ENCODE measurements at regions not wholly inside any gene's neighbourhood (a gene's known extent, or its start where the extent isn't known, plus 50 kb on each side); places are given as distances from the start of the nearest gene placed in this dataset.

GRCh38 chr1:67965995-67966665 is 84.3 kb downstream of the DIRAS3 start:
- no TSS peak for BruUV-seq (replicated peaks)
- no peak overlapping the region for H3K4me2 ChIP-seq (ENCODE audit: low read length)
- no peaks in the 10 kb centered on the region for H3K79me2 ChIP-seq (ENCODE audit: low read length)
- POLR2A ChIA-PET (ENCODE audit: unreplicated experiment), result no interaction called here
- H3K9ac ChIP-seq (ENCODE audit: low read length), result no peak overlapping the region
- no peak overlapping the region for H3K27ac ChIP-seq (ENCODE audit: low read length)
- no peak overlapping the region for H2AFZ ChIP-seq (ENCODE audit: low read length)
- no peak for ATAC-seq
- H4K20me1 ChIP-seq (ENCODE audit: low read length), result no peaks in the 10 kb centered on the region
- CTCF ChIA-PET, result no interaction called here
- peaks cover 18% of the 10 kb centered on the region for H3K4me1 ChIP-seq (ENCODE audit: insufficient read depth, low read length)
- no peak for DNase-seq
- intact Hi-C loops (cut with micrococcal nuclease), result no loop called here
- H3K27me3 ChIP-seq (ENCODE audit: low read length), result no peaks in the 10 kb centered on the region
- H3K9me2 ChIP-seq (replicated peaks; ENCODE audit: low read length), result no peaks in the 10 kb centered on the region
- no peak overlapping the region for H3K4me3 ChIP-seq (ENCODE audit: low read length)
- no peak for TF ChIP-seq EZH2phosphoT487 (IDR thresholded peaks at IDR 0.05; ENCODE audit: borderline replicate concordance, low read length)
- no peak for TF ChIP-seq CTCF (conservative IDR thresholded peaks at IDR 0.05; ENCODE audit: low read depth, low read length)
- no peak for TF ChIP-seq EZH2 (IDR thresholded peaks at IDR 0.05; ENCODE audit: low read length, unreplicated experiment)
- peaks cover 28% of the 10 kb centered on the region for H3K9me3 ChIP-seq (ENCODE audit: low read length)
- H3F3A ChIP-seq (ENCODE audit: low read length, unreplicated experiment), result peaks cover 10% of the 10 kb centered on the region
- 0 out of 2 replicates have a peak, but pooled peaks cover 2% of the 10 kb centered on the region for H3K36me3 ChIP-seq (ENCODE audit: low read depth, low read length)

GRCh38 chr1:67963263-67963662 is 87.2 kb downstream of the DIRAS3 start:
- Histone ChIP-seq H3K9me2 (replicated peaks; ENCODE audit: low read length) (no peaks in the 10 kb centered on the region), H3K27ac (ENCODE audit: low read length) (no peak overlapping the region), H3K27me3 (ENCODE audit: low read length) (no peaks in the 10 kb centered on the region), H3K4me2 (ENCODE audit: low read length) (no peak overlapping the region), H2AFZ (ENCODE audit: low read length) (no peak overlapping the region), H3K9me3 (ENCODE audit: low read length) (peaks cover 22% of the 10 kb centered on the region), H3K4me1 (ENCODE audit: insufficient read depth, low read length) (no peaks in the 10 kb centered on the region), H3F3A (ENCODE audit: low read length, unreplicated experiment) (no peaks in the 10 kb centered on the region), H3K36me3 (ENCODE audit: low read depth, low read length) (0 out of 2 replicates have a peak, but pooled peaks cover 2% of the 10 kb centered on the region), H4K20me1 (ENCODE audit: low read length) (no peaks in the 10 kb centered on the region), H3K79me2 (ENCODE audit: low read length) (no peaks in the 10 kb centered on the region), H3K9ac (ENCODE audit: low read length) (no peak overlapping the region), H3K4me3 (ENCODE audit: low read length) (no peak overlapping the region; the same call in 1 of the 2 replicates)
- TF ChIP-seq CTCF (conservative IDR thresholded peaks at IDR 0.05; ENCODE audit: low read depth, low read length) (no peak), EZH2phosphoT487 (IDR thresholded peaks at IDR 0.05; ENCODE audit: borderline replicate concordance, low read length) (no peak), EZH2 (IDR thresholded peaks at IDR 0.05; ENCODE audit: low read length, unreplicated experiment) (no peak)
- ATAC-seq (no peak), DNase-seq (no peak)
- CTCF ChIA-PET, result no interaction called here
- intact Hi-C loops (cut with micrococcal nuclease), result no loop called here
- BruUV-seq (replicated peaks), result no TSS peak
- POLR2A ChIA-PET (ENCODE audit: unreplicated experiment), result no interaction called here

GRCh38 chr1:67960766-67961165 is 89.7 kb downstream of the DIRAS3 start:
- Histone ChIP-seq H3F3A (ENCODE audit: low read length, unreplicated experiment) (no peaks in the 10 kb centered on the region), H3K27me3 (ENCODE audit: low read length) (no peaks in the 10 kb centered on the region), H3K79me2 (ENCODE audit: low read length) (no peaks in the 10 kb centered on the region), H3K9ac (ENCODE audit: low read length) (no peak overlapping the region), H2AFZ (ENCODE audit: low read length) (no peak overlapping the region), H4K20me1 (ENCODE audit: low read length) (no peaks in the 10 kb centered on the region), H3K36me3 (ENCODE audit: low read depth, low read length) (0 out of 2 replicates have a peak, but pooled peaks cover 2% of the 10 kb centered on the region), H3K9me2 (replicated peaks; ENCODE audit: low read length) (no peaks in the 10 kb centered on the region), H3K4me2 (ENCODE audit: low read length) (no peak overlapping the region), H3K9me3 (ENCODE audit: low read length) (peaks cover 22% of the 10 kb centered on the region), H3K4me1 (ENCODE audit: insufficient read depth, low read length) (no peaks in the 10 kb centered on the region), H3K27ac (ENCODE audit: low read length) (no peak overlapping the region), H3K4me3 (ENCODE audit: low read length) (no peak overlapping the region)
- intact Hi-C loops (cut with micrococcal nuclease), result no loop called here
- no TSS peak for BruUV-seq (replicated peaks)
- CTCF ChIA-PET, result no interaction called here
- no peak for DNase-seq
- POLR2A ChIA-PET (ENCODE audit: unreplicated experiment), result no interaction called here
- no peak for ATAC-seq
- TF ChIP-seq EZH2phosphoT487 (IDR thresholded peaks at IDR 0.05; ENCODE audit: borderline replicate concordance, low read length), result no peak
- TF ChIP-seq EZH2 (IDR thresholded peaks at IDR 0.05; ENCODE audit: low read length, unreplicated experiment), result no peak
- TF ChIP-seq CTCF (conservative IDR thresholded peaks at IDR 0.05; ENCODE audit: low read depth, low read length), result no peak

All from PC-3 (cell line).